Parathyroid adenoma (tissue), 2 donors: ENCODE measurements at regions not wholly inside any gene's neighbourhood (a gene's known extent, or its start where the extent isn't known, plus 50 kb on each side); places are given as distances from the start of the nearest gene placed in this dataset.

Experiments used
- H2AFZ ChIP-seq: fragments of 300-600 bp; sonication (generic); one replicate; pipeline ENCODE4 v1.7.0; 2017; ENCODE audit warnings: antibody characterized with exemption, mild to moderate bottlenecking
- H3K27ac ChIP-seq: fragments of 300-600 bp; sonication (generic); one replicate; pipeline ENCODE4 v1.7.0; 2017
- H3K27me3 ChIP-seq: fragments of 300-600 bp; sonication (generic); one replicate; pipeline ENCODE4 v1.7.0; 2017; ENCODE audit warnings: low read length; ENCODE audit not compliant: control insufficient read depth, insufficient read depth
- H3K36me3 ChIP-seq: fragments of 300-600 bp; sonication (generic); one replicate; pipeline ENCODE4 v1.7.0; 2017; ENCODE audit warnings: low read length; ENCODE audit not compliant: control insufficient read depth, insufficient read depth
- H3K4me1 ChIP-seq: fragments of 300-600 bp; sonication (generic); one replicate; pipeline ENCODE4 v1.7.0; 2017; ENCODE audit warnings: control low read depth
- H3K4me2 ChIP-seq: fragments of 300-600 bp; sonication (generic); one replicate; pipeline ENCODE4 v1.7.0; 2017; ENCODE audit warnings: low read length
- H3K4me3 ChIP-seq: fragments of 300-600 bp; sonication (generic); one replicate; pipeline ENCODE4 v1.7.0; 2017; ENCODE audit warnings: low read depth, low read length
- H3K79me2 ChIP-seq: fragments of 300-600 bp; sonication (generic); one replicate; pipeline ENCODE4 v1.7.0; 2017; ENCODE audit warnings: control low read depth
- H3K9ac ChIP-seq: fragments of 300-600 bp; sonication (generic); one replicate; pipeline ENCODE4 v1.7.0; 2017; ENCODE audit warnings: mild to moderate bottlenecking
- H3K9me3 ChIP-seq: fragments of 300-600 bp; sonication (generic); one replicate; pipeline ENCODE4 v1.7.0; 2017; ENCODE audit warnings: low read length; ENCODE audit not compliant: control insufficient read depth
- CTCF ChIP-seq: fragments of 300-600 bp; sonication (generic); IDR thresholded peaks from one replicate; pipeline ENCODE4 v1.7.0; 2017; ENCODE audit warnings: antibody characterized with exemption, mild to moderate bottlenecking
- donor health status: primary hyperparathyroidism.

GRCh38 chr3:103349760-103350159 is 914.9 kb downstream of the ZPLD1 start:
- Histone ChIP-seq H3K79me2 (no peaks in the 10 kb centered on the region), H3K27ac (no peak overlapping the region), H3K4me1 (no peaks in the 10 kb centered on the region), H3K27me3 (no peaks in the 10 kb centered on the region), H3K9ac (no peak overlapping the region), H3K4me3 (no peak overlapping the region), H2AFZ (no peak overlapping the region), H3K9me3 (no peaks in the 10 kb centered on the region), H3K36me3 (no peaks in the 10 kb centered on the region), H3K4me2 (no peak overlapping the region)
- TF ChIP-seq CTCF = no peak

GRCh38 chr3:103365467-103365866 is 930.7 kb downstream of the ZPLD1 start:
- TF ChIP-seq CTCF = no peak
- H3K4me3 ChIP-seq = no peak overlapping the region
- no peak overlapping the region for H3K4me2 ChIP-seq
- H3K4me1 ChIP-seq = no peaks in the 10 kb centered on the region
- H3K79me2 ChIP-seq = no peaks in the 10 kb centered on the region
- no peak overlapping the region for H3K27ac ChIP-seq
- H3K36me3 ChIP-seq = no peaks in the 10 kb centered on the region
- H3K9me3 ChIP-seq = no peaks in the 10 kb centered on the region
- no peak overlapping the region for H3K9ac ChIP-seq
- no peak overlapping the region for H2AFZ ChIP-seq
- no peaks in the 10 kb centered on the region for H3K27me3 ChIP-seq

- no peak for TF ChIP-seq CTCF
- H2AFZ ChIP-seq = no peak overlapping the region
- H3K36me3 ChIP-seq = no peaks in the 10 kb centered on the region
- H3K4me2 ChIP-seq = no peak overlapping the region
- H3K4me3 ChIP-seq = no peak overlapping the region
- H3K27me3 ChIP-seq = no peaks in the 10 kb centered on the region
- no peak overlapping the region for H3K9ac ChIP-seq
- no peaks in the 10 kb centered on the region for H3K4me1 ChIP-seq
- no peaks in the 10 kb centered on the region for H3K79me2 ChIP-seq
- H3K9me3 ChIP-seq = no peaks in the 10 kb centered on the region
- no peak overlapping the region for H3K27ac ChIP-seq
Observed at GRCh38 chr3:103367481-103367880, 932.7 kb downstream of the ZPLD1 start.

GRCh38 chr3:103371411-103371810 is 936.6 kb downstream of the ZPLD1 start:
- Histone ChIP-seq H3K4me2 (no peak overlapping the region), H3K79me2 (no peaks in the 10 kb centered on the region), H3K9me3 (no peaks in the 10 kb centered on the region), H3K36me3 (no peaks in the 10 kb centered on the region), H3K9ac (no peak overlapping the region), H3K27me3 (no peaks in the 10 kb centered on the region), H2AFZ (no peak overlapping the region), H3K4me3 (no peak overlapping the region), H3K27ac (no peak overlapping the region), H3K4me1 (no peaks in the 10 kb centered on the region)
- no peak for TF ChIP-seq CTCF

GRCh38 chr3:103372031-103372430 is 937.2 kb downstream of the ZPLD1 start:
- Histone ChIP-seq H3K27ac (no peak overlapping the region), H3K79me2 (no peaks in the 10 kb centered on the region), H3K4me3 (no peak overlapping the region), H2AFZ (no peak overlapping the region), H3K9ac (no peak overlapping the region), H3K36me3 (no peaks in the 10 kb centered on the region), H3K27me3 (no peaks in the 10 kb centered on the region), H3K4me2 (no peak overlapping the region), H3K4me1 (no peaks in the 10 kb centered on the region), H3K9me3 (no peaks in the 10 kb centered on the region)
- no peak for TF ChIP-seq CTCF
